ENCODE measurements at regions not wholly inside any gene's neighbourhood (a gene's known extent, or its start where the extent isn't known, plus 50 kb on each side); places are given as distances from the start of the nearest gene placed in this dataset.
"Not testable (repeated sequence)": the region's sequence is repeated elsewhere in the genome, so short reads cannot be mapped to it uniquely, and the experiment has no call there.

- H3K4me3 ChIP-seq (ENCODE audit: low read length), result no peak overlapping the region
- H3K27me3 ChIP-seq (ENCODE audit: insufficient read depth, low read length), result peaks cover 36% of the 10 kb centered on the region
- H3K9me3 ChIP-seq (ENCODE audit: insufficient read depth, low read depth, low read length), result peaks cover 79% of the 10 kb centered on the region
- H3K9ac ChIP-seq (ENCODE audit: low read depth, low read length), result no peak overlapping the region
- no peak overlapping the region for H3K27ac ChIP-seq (ENCODE audit: low read length)
- no peaks in the 10 kb centered on the region for H3K36me3 ChIP-seq (ENCODE audit: insufficient read depth, low read depth, low read length)
- H3K4me1 ChIP-seq (ENCODE audit: insufficient read depth, low read length), result no peaks in the 10 kb centered on the region
These were observed 59.6 kb downstream of the RNF187 start for GRCh38 chr1:228546541-228547463.

GRCh38 chr1:228547464-228547792, 60.2 kb downstream of the RNF187 start:
- Histone ChIP-seq H3K4me1 (ENCODE audit: insufficient read depth, low read length) (no peaks in the 10 kb centered on the region), H3K9me3 (ENCODE audit: insufficient read depth, low read depth, low read length) (peaks cover 80% of the 10 kb centered on the region), H3K27ac (ENCODE audit: low read length) (no peak overlapping the region), H3K9ac (ENCODE audit: low read depth, low read length) (no peak overlapping the region), H3K27me3 (ENCODE audit: insufficient read depth, low read length) (peaks cover 39% of the 10 kb centered on the region), H3K4me3 (ENCODE audit: low read length) (no peak overlapping the region), H3K36me3 (ENCODE audit: insufficient read depth, low read depth, low read length) (no peaks in the 10 kb centered on the region)

DNA sequence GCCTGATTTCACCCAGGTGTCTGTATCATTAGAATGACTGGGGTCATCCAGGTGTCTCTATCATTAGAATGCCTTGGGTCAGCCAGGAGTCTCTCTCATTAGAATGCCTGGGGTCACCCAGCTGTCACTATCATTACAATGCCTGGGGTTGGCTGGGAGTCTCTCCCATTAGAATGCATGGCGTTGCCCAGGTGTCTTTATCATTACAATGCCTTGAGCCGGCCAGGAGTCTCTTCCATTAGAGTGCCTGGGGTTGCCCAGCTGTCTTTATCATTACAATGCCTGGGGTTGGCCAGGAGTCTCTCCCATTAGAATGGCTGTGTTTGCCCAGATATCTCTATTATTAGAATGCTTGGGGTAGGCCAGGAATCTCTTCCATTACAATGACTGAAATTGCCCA, 61.6 kb downstream of the RNF187 start:
- Histone ChIP-seq H3K27ac (ENCODE audit: low read length) (no peak overlapping the region), H3K4me3 (ENCODE audit: low read length) (no peak overlapping the region), H3K4me1 (ENCODE audit: insufficient read depth, low read length) (no peaks in the 10 kb centered on the region), H3K27me3 (ENCODE audit: insufficient read depth, low read length) (peaks cover 49% of the 10 kb centered on the region), H3K36me3 (ENCODE audit: insufficient read depth, low read depth, low read length) (no peaks in the 10 kb centered on the region), H3K9me3 (ENCODE audit: insufficient read depth, low read depth, low read length) (peaks cover 87% of the 10 kb centered on the region), H3K9ac (ENCODE audit: low read depth, low read length) (no peak overlapping the region)

DNA sequence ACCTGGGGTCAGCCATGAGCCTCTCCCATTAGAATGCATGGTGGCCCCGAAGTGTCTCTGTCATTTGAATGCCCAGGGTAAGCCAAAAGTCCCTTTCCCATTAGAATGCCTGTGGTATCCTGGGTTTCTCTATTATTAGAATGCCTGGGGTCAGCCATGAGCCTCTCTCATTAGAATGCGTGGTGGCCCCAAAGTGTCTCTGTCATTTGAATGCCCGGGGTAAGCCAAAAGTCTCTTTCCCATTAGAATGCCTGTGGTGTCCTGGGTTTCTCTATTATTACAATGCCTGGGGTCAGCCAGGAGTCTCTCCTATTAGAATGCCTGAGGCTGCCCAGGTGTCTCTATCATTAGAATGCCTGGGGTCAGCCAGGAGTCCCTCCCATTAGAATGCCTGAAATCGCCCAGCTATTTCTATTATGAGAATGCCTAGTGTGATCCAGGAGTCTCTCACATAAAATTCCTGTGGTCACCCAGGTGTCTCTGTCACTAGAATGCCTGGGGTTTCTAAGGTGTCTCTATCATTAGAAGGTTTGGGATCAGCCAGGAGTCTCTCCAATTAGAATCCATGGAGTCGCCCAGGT, 65.5 kb downstream of the RNF187 start:
- H3K36me3 ChIP-seq (ENCODE audit: insufficient read depth, low read depth, low read length), result no peaks in the 10 kb centered on the region
- H3K27me3 ChIP-seq (ENCODE audit: insufficient read depth, low read length), result peaks cover 50% of the 10 kb centered on the region
- peaks cover 55% of the 10 kb centered on the region for H3K9me3 ChIP-seq (ENCODE audit: insufficient read depth, low read depth, low read length)
- no peaks in the 10 kb centered on the region for H3K4me1 ChIP-seq (ENCODE audit: insufficient read depth, low read length)
- H3K4me3 ChIP-seq (ENCODE audit: low read length), result no peak overlapping the region
- H3K9ac ChIP-seq (ENCODE audit: low read depth, low read length), result no peak overlapping the region
- no peak overlapping the region for H3K27ac ChIP-seq (ENCODE audit: low read length)

DNA sequence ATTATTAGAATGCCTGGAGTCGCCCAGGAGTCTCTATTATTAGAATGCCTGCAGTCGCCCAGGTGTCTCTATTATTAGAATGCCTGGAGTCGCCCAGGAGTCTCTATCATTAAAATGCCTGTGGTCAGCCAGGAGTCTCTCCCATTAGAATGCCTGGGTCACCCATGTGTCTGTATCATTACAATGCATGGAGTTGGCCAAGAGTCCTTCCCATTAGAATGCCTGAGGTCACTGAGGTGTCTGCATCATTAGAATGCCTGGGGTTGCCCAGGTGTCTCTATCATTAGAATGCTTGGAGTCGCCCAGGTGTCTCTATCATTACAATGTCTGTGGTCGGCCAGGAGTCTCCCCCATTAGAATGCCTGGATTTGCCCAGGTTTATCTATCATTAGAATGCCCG, 66.9 kb downstream of the RNF187 start:
- Histone ChIP-seq H3K4me1 (ENCODE audit: insufficient read depth, low read length) (no peaks in the 10 kb centered on the region), H3K9me3 (ENCODE audit: insufficient read depth, low read depth, low read length) (peaks cover 42% of the 10 kb centered on the region), H3K9ac (ENCODE audit: low read depth, low read length) (no peak overlapping the region), H3K4me3 (ENCODE audit: low read length) (no peak overlapping the region), H3K27me3 (ENCODE audit: insufficient read depth, low read length) (peaks cover 50% of the 10 kb centered on the region), H3K36me3 (ENCODE audit: insufficient read depth, low read depth, low read length) (no peaks in the 10 kb centered on the region), H3K27ac (ENCODE audit: low read length) (no peak overlapping the region)

- Histone ChIP-seq H3K27ac (ENCODE audit: low read length) (no peak overlapping the region), H3K36me3 (ENCODE audit: insufficient read depth, low read depth, low read length) (no peaks in the 10 kb centered on the region), H3K9me3 (ENCODE audit: insufficient read depth, low read depth, low read length) (peaks cover 30% of the 10 kb centered on the region), H3K4me3 (ENCODE audit: low read length) (no peak overlapping the region), H3K27me3 (ENCODE audit: insufficient read depth, low read length) (peaks cover 50% of the 10 kb centered on the region), H3K9ac (ENCODE audit: low read depth, low read length) (no peak overlapping the region), H3K4me1 (ENCODE audit: insufficient read depth, low read length) (no peaks in the 10 kb centered on the region)
These were observed 68.2 kb downstream of the RNF187 start for GRCh38 chr1:228555074-228555994.

- H3K27ac ChIP-seq (ENCODE audit: low read length); H3K4me1 ChIP-seq (ENCODE audit: insufficient read depth, low read length); H3K4me3 ChIP-seq (ENCODE audit: low read length); H3K9ac ChIP-seq (ENCODE audit: low read depth, low read length); H3K36me3 ChIP-seq (ENCODE audit: insufficient read depth, low read depth, low read length): not testable (repeated sequence)
- Histone ChIP-seq H3K9me3 (ENCODE audit: insufficient read depth, low read depth, low read length) (peaks cover 19% of the 10 kb centered on the region), H3K27me3 (ENCODE audit: insufficient read depth, low read length) (peaks cover 36% of the 10 kb centered on the region)
These were observed 69.7 kb downstream of the RNF187 start for GRCh38 chr1:228556634-228557430.
